Suprapubic skin (tissue), 4 donors: ENCODE measurements at regions not wholly inside any gene's neighbourhood (a gene's known extent, or its start where the extent isn't known, plus 50 kb on each side); places are given as distances from the start of the nearest gene placed in this dataset.

Experiments
- DNase-seq, 2 donors: peaks; one replicate each; pipeline ENCODE4 v3.0.0-alpha.2; 2019; ENCODE audit warnings: low spot score in 2 of 2
- H3K27ac ChIP-seq: fragments of 200-600 bp; sonication (generic); one replicate; pipeline ENCODE4 v1.5.1; 2019
- H3K27me3 ChIP-seq: fragments of 200-600 bp; sonication (generic); one replicate; pipeline ENCODE4 v1.5.1; 2019
- H3K36me3 ChIP-seq: fragments of 200-600 bp; sonication (generic); one replicate; pipeline ENCODE4 v1.5.1; 2019
- H3K4me1 ChIP-seq: fragments of 200-600 bp; sonication (generic); one replicate; pipeline ENCODE4 v1.5.1; 2019
- H3K4me3 ChIP-seq: fragments of 200-600 bp; sonication (generic); one replicate; pipeline ENCODE4 v1.5.1; 2019; ENCODE audit warnings: mild to moderate bottlenecking
- H3K9me3 ChIP-seq: fragments of 200-600 bp; sonication (generic); one replicate; pipeline ENCODE4 v1.5.1; 2019
- EP300 ChIP-seq: sonication (generic); formaldehyde crosslinking; IDR thresholded peaks from one replicate; pipeline ENCODE4 v1.6.1; 2017; ENCODE audit warnings: antibody characterized with exemption
- POLR2A ChIP-seq, 2 donors: fragments of 450-650 bp; IDR thresholded peaks; one replicate each; pipeline ENCODE4 v1.6.1; 2017; ENCODE audit warnings: antibody characterized with exemption in 2 of 2, mild to moderate bottlenecking in 2 of 2, moderate library complexity in 2 of 2
- POLR2AphosphoS5 ChIP-seq, 3 donors: sonication (generic); formaldehyde crosslinking; IDR thresholded peaks; one replicate each; pipeline ENCODE4 v1.6.1; 2017; ENCODE audit warnings: antibody characterized with exemption in 3 of 3
- WGBS: methylation state at CpG from one replicate; pipeline ENCODE4 v1.1.5; 2018; 5-methylcytosine and 5-hydroxymethylcytosine counted together
- TF ChIP-seq, protein P1 (sequence below), 2 donors: fragments of 200-600 bp in 1 of 2; fragments of 450-650 bp in 1 of 2; sonication (generic) in 1 of 2; IDR thresholded peaks; one replicate each; pipeline ENCODE4 v1.5.1; 2016 to 2019; ENCODE audit warnings: antibody characterized with exemption in 2 of 2, mild to moderate bottlenecking in 1 of 2, moderate library complexity in 1 of 2

DNA sequence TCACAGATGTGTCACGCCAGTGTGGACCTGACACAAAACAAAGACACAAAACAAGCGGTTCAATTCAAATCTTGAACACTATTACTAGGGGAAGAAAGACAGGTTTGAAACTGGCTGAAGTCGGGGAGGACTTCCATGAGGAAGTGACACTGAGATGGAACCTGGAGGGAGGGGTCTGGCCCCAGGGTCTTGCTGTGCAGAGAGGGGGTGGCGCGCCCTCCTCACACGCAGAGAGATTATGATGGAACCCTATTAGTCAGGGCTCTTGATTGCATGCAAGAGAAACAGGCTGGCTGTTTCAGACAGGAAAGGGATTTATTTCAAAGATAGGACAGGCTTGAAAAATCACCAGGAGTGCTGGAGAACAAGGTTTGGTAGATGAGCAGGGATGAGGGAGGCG is 363.6 kb upstream of the HS6ST1 start:
- no peaks in the 10 kb centered on the region for H3K9me3 ChIP-seq
- no peak overlapping the region for H3K27ac ChIP-seq
- WGBS, result 91% methylated on average over 7 of the region's 7 CpGs
- no peak overlapping the region for H3K4me3 ChIP-seq
- no peaks in the 10 kb centered on the region for H3K27me3 ChIP-seq
- no peaks in the 10 kb centered on the region for H3K36me3 ChIP-seq
- TF ChIP-seq POLR2AphosphoS5 (IDR thresholded peaks at IDR 0.05) (no peak), EP300 (no peak), POLR2A (IDR thresholded peaks at IDR 0.05) (no peak)
- TF ChIP-seq, protein P1, sequence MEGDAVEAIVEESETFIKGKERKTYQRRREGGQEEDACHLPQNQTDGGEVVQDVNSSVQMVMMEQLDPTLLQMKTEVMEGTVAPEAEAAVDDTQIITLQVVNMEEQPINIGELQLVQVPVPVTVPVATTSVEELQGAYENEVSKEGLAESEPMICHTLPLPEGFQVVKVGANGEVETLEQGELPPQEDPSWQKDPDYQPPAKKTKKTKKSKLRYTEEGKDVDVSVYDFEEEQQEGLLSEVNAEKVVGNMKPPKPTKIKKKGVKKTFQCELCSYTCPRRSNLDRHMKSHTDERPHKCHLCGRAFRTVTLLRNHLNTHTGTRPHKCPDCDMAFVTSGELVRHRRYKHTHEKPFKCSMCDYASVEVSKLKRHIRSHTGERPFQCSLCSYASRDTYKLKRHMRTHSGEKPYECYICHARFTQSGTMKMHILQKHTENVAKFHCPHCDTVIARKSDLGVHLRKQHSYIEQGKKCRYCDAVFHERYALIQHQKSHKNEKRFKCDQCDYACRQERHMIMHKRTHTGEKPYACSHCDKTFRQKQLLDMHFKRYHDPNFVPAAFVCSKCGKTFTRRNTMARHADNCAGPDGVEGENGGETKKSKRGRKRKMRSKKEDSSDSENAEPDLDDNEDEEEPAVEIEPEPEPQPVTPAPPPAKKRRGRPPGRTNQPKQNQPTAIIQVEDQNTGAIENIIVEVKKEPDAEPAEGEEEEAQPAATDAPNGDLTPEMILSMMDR (IDR thresholded peaks at IDR 0.05), result no peak
- H3K4me1 ChIP-seq, result no peaks in the 10 kb centered on the region
- DNase-seq, result no peak

DNA sequence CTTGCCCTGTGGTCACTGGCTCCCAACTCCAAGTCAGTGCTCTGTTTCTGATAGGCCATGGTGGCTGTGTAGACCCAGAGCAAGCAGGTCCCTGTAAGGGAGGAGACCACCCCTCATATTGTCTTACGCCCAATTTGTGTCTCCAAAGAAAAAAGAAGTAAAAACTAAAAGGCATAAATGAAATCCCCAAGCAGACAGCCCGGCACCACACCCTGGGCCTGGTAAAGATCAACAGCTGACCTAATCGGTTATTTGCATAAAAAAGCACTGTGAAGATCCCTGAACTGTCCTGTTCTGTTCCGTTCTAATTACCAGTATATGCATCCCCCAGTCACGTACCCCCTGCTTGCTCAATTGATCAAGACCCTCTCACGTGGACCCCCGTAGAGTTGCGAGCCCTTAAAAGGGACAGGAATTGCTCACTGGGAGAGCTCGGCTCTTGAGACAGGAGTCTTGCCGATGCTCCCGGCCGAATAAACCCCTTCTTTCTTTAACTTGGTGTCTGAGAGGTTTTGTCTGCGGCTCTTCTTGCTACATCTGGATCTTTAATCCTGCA is 364.1 kb upstream of the HS6ST1 start:
- H3K9me3 ChIP-seq, result no peaks in the 10 kb centered on the region
- H3K27ac ChIP-seq, result no peak overlapping the region
- no peaks in the 10 kb centered on the region for H3K27me3 ChIP-seq
- H3K4me3 ChIP-seq, result no peak overlapping the region
- peak in 1 of 2 donors; percentile 18 for DNase-seq
- H3K4me1 ChIP-seq, result no peaks in the 10 kb centered on the region
- TF ChIP-seq POLR2A (IDR thresholded peaks at IDR 0.05) (no peak), EP300 (no peak), POLR2AphosphoS5 (IDR thresholded peaks at IDR 0.05) (no peak)
- TF ChIP-seq, protein P1 (IDR thresholded peaks at IDR 0.05), result no peak
- no peaks in the 10 kb centered on the region for H3K36me3 ChIP-seq
- WGBS, result 93% methylated on average over 13 of the region's 13 CpGs

DNA sequence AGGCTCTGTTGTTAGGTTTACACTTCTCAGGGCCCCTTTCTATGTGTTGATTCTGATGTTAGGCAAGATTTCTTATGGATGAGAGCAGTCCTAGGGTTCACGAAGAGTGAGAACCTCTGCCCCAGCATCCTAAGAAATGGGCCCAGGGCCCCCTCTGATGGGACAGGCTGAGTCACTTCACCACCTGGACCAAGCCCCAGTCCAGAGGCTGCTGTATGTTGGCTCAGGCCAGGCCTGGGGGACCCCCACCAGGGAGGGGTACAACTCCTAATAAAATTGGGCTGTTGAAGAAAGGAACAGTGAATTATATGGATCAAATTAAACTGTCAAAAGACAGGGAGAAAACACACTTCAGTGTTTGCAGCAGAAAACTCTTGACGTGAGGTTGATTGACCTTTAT is 365.9 kb upstream of the HS6ST1 start:
- Histone ChIP-seq H3K4me1 (no peaks in the 10 kb centered on the region), H3K4me3 (no peak overlapping the region), H3K9me3 (no peaks in the 10 kb centered on the region), H3K36me3 (no peaks in the 10 kb centered on the region), H3K27me3 (no peaks in the 10 kb centered on the region), H3K27ac (no peak overlapping the region)
- 100% methylated on average over 2 of the region's 2 CpGs for WGBS
- no peak for DNase-seq
- TF ChIP-seq POLR2A (IDR thresholded peaks at IDR 0.05) (no peak), EP300 (no peak), POLR2AphosphoS5 (IDR thresholded peaks at IDR 0.05) (no peak)
- TF ChIP-seq, protein P1 (IDR thresholded peaks at IDR 0.05), result no peak

DNA sequence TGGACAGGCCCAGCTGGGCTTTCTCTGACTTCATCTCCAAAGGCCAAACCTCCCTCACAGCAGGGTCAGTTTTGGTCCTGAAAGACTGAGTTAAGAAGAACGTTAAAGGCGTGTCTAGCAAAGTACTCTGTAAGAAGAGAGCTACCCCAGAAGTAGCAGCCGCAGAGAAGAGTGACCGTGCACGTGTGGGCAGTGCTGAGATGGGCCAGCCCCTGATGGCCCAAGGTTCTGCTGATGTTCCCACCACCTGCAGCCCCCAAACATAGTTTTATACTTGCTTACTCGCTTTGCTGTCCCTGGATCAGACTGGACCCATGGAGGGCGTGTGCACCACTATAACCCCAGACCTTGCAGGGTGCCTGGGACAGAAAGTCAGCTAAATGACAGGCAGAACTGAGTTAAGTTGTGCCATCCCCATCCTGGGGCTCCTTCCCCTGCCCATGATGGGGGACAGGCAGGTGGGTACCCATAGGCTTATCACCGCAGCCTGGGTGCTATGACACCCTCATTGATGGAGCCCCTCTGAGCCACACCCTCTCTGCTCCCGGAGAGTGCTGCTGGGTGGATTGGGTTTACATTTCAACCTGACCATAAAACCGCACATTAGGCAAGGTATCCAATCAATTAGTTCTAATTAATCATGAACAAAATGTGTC is 367.3 kb upstream of the HS6ST1 start:
- Histone ChIP-seq H3K27me3 (peaks cover 3% of the 10 kb centered on the region), H3K4me3 (no peak overlapping the region), H3K27ac (no peak overlapping the region), H3K4me1 (no peaks in the 10 kb centered on the region), H3K9me3 (no peaks in the 10 kb centered on the region), H3K36me3 (no peaks in the 10 kb centered on the region)
- no peak for DNase-seq
- WGBS, result 93% methylated on average over 10 of the region's 10 CpGs
- TF ChIP-seq, protein P1 (IDR thresholded peaks at IDR 0.05), result no peak
- TF ChIP-seq POLR2A (IDR thresholded peaks at IDR 0.05), result no peak
- TF ChIP-seq EP300, result no peak
- TF ChIP-seq POLR2AphosphoS5 (IDR thresholded peaks at IDR 0.05), result no peak

DNA sequence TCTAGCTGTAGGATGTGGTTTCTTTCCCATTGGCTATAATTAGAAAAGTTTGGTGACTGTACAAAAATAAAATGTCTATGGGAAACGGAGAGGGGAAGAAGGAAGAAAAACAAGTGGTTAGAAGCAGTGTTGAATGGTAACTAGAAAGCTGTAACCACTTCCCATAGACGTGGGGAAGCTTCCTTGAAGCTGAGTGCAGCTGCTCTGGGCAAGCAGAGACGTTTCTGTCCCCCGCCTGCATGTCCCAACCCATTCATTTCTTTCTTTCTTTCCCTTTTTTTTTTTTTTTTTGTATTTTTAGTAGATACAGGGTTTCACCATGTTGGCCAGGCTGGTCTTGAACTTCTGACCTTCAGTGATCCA is 367.8 kb upstream of the HS6ST1 start:
- H3K36me3 ChIP-seq, result no peaks in the 10 kb centered on the region
- WGBS, result 36% methylated on average over 4 of the region's 4 CpGs
- no peak for TF ChIP-seq POLR2A (IDR thresholded peaks at IDR 0.05)
- TF ChIP-seq, protein P1 (IDR thresholded peaks at IDR 0.05), result no peak
- TF ChIP-seq EP300, result no peak
- TF ChIP-seq POLR2AphosphoS5 (IDR thresholded peaks at IDR 0.05), result no peak
- H3K9me3 ChIP-seq, result no peaks in the 10 kb centered on the region
- H3K4me3 ChIP-seq, result no peak overlapping the region
- no peak overlapping the region for H3K27ac ChIP-seq
- no peaks in the 10 kb centered on the region for H3K4me1 ChIP-seq
- peaks cover 3% of the 10 kb centered on the region for H3K27me3 ChIP-seq
- no peak for DNase-seq
